Ishikawa (cell line): ENCODE measurements at regions not wholly inside any gene's neighbourhood (a gene's known extent, or its start where the extent isn't known, plus 50 kb on each side); places are given as distances from the start of the nearest gene placed in this dataset.

Source experiments
- CEBPB ChIP-seq: IDR thresholded peaks from 2 replicates; pipeline ENCODE4 v1.6.1; 2012
- CREB1 ChIP-seq: IDR thresholded peaks from 2 replicates; pipeline ENCODE4 v1.6.1; 2012; ENCODE audit warnings: low read depth
- EGR1 ChIP-seq: IDR thresholded peaks from 2 replicates; pipeline ENCODE4 v1.6.1; 2012
- EP300 ChIP-seq: IDR thresholded peaks from 2 replicates; pipeline ENCODE4 v1.6.1; 2012; ENCODE audit warnings: borderline replicate concordance
- FOXM1 ChIP-seq: IDR thresholded peaks from 2 replicates; pipeline ENCODE4 v1.6.1; 2012; ENCODE audit warnings: low read depth, borderline replicate concordance
- NFIC ChIP-seq: IDR thresholded peaks from 2 replicates; pipeline ENCODE4 v1.6.1; 2012
- RAD21 ChIP-seq: IDR thresholded peaks from 2 replicates; pipeline ENCODE4 v1.6.1; 2012; ENCODE audit warnings: low read depth
- REST ChIP-seq: IDR thresholded peaks from 2 replicates; pipeline ENCODE4 v1.6.1; 2012; ENCODE audit warnings: low read depth, mild to moderate bottlenecking
- TAF1 ChIP-seq: IDR thresholded peaks from 2 replicates; pipeline ENCODE4 v1.6.1; 2012; ENCODE audit warnings: low read depth, mild to moderate bottlenecking
- TCF12 ChIP-seq: IDR thresholded peaks from 2 replicates; pipeline ENCODE4 v1.6.1; 2012; ENCODE audit warnings: low read depth
- USF1 ChIP-seq: IDR thresholded peaks from 2 replicates; pipeline ENCODE4 v1.6.1; 2012
- YY1 ChIP-seq: IDR thresholded peaks from 2 replicates; pipeline ENCODE4 v1.6.1; 2012; ENCODE audit warnings: low read depth
- ZBTB7A ChIP-seq: IDR thresholded peaks from 2 replicates; pipeline ENCODE4 v1.6.1; 2012; ENCODE audit warnings: low read depth

GRCh38 chr1:17941431-17942189, 166.0 kb upstream of the IGSF21 start:
- TF ChIP-seq USF1 (no peak), EP300 (no peak), NFIC (no peak), ZBTB7A (no peak), CEBPB (no peak), TCF12 (no peak), TAF1 (no peak), REST (no peak), CREB1 (no peak), RAD21 (no peak), EGR1 (no peak), YY1 (no peak), FOXM1 (no peak)
